ENCODE measurements at regions not wholly inside any gene's neighbourhood (a gene's known extent, or its start where the extent isn't known, plus 50 kb on each side); places are given as distances from the start of the nearest gene placed in this dataset.

DNA sequence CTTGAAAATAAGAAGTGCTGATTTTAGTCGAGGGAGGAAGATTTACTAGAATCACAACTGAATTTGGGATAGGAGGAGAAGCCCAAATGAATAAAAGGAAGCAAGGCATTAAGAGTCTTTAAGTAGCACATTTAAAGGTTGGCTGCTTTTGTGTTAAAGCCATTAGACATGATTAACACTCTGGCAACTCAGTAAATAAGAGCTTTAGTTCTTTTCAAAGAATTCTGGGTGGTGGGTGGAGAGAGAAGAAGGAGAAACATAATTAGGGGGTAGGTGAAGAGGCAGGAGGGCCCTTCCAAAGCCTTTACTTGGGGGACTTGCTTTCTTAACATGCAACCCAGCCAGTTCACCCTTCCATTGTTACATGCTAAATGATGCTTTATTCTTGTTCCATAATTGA is 284.6 kb upstream of the SEL1L start:
- TF ChIP-seq, protein P1, sequence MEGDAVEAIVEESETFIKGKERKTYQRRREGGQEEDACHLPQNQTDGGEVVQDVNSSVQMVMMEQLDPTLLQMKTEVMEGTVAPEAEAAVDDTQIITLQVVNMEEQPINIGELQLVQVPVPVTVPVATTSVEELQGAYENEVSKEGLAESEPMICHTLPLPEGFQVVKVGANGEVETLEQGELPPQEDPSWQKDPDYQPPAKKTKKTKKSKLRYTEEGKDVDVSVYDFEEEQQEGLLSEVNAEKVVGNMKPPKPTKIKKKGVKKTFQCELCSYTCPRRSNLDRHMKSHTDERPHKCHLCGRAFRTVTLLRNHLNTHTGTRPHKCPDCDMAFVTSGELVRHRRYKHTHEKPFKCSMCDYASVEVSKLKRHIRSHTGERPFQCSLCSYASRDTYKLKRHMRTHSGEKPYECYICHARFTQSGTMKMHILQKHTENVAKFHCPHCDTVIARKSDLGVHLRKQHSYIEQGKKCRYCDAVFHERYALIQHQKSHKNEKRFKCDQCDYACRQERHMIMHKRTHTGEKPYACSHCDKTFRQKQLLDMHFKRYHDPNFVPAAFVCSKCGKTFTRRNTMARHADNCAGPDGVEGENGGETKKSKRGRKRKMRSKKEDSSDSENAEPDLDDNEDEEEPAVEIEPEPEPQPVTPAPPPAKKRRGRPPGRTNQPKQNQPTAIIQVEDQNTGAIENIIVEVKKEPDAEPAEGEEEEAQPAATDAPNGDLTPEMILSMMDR (IDR thresholded peaks at IDR 0.05; ENCODE audit: low read length) = no peak
- TF ChIP-seq EZH2 (IDR thresholded peaks at IDR 0.05; ENCODE audit: borderline replicate concordance, low read length) = no peak
